ENCODE measurements at regions not wholly inside any gene's neighbourhood (a gene's known extent, or its start where the extent isn't known, plus 50 kb on each side); places are given as distances from the start of the nearest gene placed in this dataset.
"Not testable (repeated sequence)": the region's sequence is repeated elsewhere in the genome, so short reads cannot be mapped to it uniquely, and the experiment has no call there.

DNA sequence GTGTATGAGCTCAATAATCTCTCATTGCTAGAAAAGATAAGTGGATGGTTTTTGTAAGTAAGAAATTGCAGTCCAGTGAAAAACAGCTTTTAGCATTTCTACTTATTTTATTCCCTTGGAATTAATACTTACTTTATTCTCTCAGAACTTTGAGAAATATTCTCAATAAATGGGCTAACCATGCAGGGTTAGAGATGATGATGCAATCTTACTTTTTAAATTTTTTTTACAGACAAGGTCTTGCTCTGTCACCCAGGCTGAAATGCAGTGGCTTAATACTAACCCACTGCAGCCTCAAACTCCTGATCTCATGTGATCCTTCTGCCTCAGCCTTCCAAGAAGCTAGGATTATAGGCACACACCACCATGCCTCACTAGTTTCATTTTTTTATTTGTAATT is 440.8 kb upstream of the ZP4 start:
- no peak for DNase-seq (ENCODE audit: low read depth in 4 of 4, low spot score in 3 of 4)

DNA sequence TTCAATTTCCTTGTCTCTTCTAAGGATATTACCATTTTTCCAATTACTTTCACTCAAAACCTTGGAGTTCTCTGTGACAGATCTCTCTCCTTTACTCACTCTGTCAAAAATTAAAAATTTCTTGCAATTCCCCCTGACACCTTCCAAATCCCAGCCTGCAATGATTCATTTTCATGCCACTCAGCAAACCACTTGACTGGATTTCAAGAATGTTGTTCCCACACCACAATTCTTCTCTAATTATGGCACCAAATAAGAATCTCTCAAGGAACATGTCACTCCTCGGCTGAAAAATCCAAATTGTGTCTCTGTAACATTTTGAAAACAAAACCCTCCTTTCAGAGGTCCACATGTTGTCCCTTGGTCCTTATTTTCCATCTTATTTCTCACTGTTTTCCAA is 438.9 kb upstream of the ZP4 start:
- no peak for DNase-seq (ENCODE audit: low read depth in 4 of 4, low spot score in 3 of 4)

DNA sequence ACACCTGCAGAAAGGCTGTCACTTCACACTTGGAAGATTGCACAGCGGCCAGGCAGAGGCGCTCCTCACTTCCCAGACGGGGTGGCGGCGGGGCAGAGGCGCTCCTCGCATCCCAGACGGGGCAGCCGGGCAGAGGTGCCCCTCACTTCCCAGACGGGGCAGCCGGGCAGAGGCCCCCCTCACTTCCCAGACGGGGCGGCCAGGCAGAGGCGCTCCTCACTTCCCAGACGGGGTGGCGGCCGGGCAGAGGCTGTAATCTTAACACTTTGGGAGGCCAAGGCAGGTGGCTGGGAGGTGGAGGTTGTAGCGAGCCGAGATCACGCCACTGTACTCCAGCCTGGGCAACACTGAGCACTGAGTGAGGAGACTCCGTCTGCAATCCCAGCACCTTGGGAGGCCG is 436.3 kb upstream of the ZP4 start:
- DNase-seq (ENCODE audit: low read depth in 4 of 4, low spot score in 3 of 4), result not testable (repeated sequence)

DNA sequence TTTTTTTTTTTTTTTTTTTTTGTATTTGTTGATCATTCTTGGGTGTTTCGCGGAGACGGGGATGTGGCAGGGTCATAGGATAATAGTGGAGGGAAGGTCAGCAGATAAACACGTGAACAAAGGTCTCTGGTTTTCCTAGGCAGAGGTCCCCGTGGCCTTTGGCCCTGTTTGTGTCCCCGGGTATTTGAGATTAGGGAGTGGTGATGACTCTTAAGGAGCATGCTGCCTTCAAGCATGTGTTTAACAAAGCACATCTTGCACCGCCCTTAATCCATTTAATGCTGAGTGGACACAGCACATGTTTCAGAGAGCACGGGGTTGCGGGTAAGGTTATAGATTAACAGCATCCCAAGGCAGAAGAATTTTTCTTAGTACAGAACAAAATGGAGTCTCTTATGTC is 435.8 kb upstream of the ZP4 start:
- DNase-seq (ENCODE audit: low read depth in 4 of 4, low spot score in 3 of 4), result not testable (repeated sequence)

DNA sequence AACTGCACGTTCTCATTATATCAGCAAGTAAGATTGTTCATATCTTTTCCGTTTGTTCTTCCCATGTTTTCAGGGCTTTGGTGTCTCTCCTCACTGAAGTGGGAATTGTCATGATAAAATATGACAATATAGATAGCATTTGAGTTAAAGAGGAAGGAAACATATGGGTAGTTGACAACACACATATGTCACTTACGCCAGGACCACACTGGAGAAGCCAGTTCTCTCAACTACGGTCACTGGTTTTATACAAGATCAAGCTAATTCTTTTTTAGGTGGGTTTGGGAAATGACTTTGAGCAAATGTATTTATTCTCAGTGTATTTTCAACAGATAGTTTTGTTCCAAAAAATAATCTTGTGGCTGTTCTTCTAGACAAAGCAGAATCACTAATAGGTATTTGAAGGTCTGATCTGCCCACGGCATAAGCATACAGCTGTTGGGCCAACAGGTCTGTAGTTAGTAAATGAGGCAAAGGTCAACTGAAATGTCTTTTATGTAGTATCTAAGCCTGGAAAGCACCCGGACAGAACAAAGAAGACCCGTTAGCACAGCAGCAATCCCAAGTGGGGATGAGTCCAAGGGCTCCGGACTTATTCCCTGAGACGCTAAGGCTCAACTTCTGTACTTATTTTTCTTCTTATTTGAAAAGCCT is 433.6 kb upstream of the ZP4 start:
- no peak for DNase-seq (ENCODE audit: low read depth in 4 of 4, low spot score in 3 of 4)

DNA sequence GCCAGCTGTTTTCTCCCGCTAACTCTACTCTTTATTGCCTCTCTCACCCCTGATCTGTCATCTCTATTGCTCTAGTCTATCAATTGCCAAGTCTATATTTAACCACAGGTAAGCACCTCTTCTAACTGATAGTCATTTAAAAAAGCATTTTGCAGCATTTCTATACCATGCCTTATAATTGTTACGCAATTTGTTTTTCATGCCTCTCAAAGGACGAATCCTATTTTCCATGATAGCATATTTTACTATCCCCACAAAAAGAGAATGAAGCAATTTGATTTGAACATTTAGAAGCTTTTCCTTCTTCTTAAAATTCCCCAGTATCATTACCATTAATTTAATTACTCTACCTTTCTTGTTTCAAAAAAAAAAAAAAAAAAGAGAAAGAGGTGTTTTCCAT is 432.8 kb upstream of the ZP4 start:
- DNase-seq (ENCODE audit: low read depth in 4 of 4, low spot score in 3 of 4), result no peak

DNA sequence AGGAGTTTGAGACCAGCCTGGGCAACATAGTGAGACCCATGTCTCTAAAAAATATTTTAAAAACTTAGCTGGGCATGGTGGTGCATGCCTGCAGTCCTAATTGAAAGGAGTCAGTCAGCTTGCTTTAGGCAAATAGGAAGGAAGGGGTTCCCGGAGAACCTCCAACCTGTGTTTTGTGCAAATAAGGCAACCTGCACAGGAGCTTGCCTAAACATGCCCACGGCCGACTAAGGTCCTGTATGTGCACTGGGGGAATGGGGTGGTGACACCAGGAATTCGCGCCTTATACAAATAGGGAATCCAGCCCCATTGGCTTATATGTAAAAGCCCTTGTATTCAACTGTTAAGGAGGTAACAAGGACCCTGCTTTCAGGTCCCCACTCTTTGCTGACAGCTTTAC is 429.2 kb upstream of the ZP4 start:
- no peak for DNase-seq (ENCODE audit: low read depth in 4 of 4, low spot score in 3 of 4)

DNA sequence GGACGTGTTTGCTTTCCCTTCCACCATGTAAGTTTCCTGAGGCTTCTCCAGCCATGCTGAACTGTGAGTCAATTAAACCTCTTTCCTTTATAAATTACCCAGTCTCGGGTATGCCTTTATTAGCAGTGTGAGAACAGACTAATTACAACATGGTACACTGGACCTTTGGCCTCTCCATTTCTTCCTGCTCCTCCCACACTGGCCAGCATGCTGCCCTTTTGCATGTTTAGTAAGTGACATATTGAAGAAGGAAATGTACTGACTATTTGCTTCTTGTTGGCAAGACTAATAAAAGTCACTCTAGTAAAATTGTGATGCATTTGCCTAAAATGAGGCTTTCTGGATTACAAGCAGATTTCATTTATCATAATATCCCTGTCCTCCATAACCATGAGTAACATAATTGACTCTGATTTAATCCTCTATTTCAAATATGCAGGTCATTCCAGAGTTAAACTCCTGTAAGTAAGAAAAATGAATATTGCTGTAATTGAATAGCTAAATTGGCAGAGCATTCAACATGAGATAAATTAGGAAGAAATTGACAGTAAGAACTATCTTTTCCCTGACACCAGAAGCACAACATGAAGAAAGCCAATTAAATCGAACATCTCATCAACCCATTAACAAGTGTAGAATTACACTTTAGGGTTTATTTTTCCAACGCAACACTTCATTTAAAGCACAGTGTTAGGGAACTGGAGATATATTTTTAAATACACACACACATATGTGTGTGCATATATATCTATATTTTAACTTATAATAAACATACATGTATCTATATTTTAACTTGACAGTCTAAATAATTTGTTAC is 427.8 kb upstream of the ZP4 start:
- DNase-seq (ENCODE audit: low read depth in 4 of 4, low spot score in 3 of 4), result no peak

DNA sequence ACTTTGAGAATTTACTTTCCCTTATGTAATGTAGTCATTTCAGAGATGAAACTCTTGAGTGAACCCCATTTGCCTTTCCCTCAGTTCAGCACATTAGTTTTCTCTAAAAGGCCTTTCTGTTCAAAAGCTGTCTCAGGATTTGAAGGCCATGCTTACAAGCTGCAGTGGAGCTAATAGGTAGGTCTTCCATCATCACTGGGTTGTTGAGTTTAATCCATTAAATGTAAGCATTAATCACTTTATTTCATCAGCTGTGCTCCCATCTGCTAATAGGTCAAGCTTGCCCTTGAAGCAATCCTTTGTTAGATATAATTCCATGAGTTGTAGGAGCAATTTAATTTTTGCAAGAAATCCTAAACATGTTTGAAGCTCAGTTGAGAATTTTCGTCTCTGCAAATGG is 422.2 kb upstream of the ZP4 start:
- DNase-seq (ENCODE audit: low read depth in 4 of 4, low spot score in 3 of 4), result no peak

DNA sequence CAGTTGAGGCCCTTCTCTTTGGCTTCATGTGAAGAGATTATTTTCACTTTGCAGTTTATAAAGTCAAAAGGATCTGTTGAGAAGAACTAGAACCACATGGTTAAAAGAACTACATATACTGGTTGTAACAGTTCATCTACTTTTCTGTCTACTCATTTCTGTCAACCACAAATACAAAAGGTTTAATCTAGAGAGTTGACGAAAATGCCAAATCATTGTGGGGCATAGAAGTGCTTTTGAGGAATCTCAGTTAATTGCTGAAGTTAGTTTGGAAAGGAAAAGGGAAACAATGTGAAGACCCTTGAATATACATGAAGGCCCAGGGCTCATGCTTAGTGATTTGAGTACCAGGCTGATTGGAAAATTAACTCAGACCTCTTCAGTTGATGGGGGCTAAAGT is 415.7 kb upstream of the ZP4 start:
- no peak for DNase-seq (ENCODE audit: low read depth in 4 of 4, low spot score in 3 of 4)

DNA sequence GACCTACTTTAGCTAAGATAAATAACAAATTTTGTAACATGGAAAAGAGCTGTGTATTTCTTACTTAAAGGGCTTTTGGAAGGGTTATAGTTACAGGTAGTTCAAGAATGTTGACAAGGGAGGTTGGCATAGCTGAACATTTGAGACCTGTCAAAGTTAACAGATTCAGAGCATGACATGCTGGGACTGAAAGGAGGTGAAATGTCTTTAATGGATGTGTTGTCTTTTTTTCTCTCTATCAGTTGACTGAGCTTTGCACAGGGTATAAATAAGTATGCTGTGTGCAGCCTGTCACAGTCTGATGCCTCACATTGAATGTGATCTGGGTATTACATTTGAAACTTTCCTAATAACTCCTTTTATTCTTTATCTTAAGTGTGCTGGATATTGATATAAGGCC is 411.9 kb upstream of the ZP4 start:
- DNase-seq (ENCODE audit: low read depth in 4 of 4, low spot score in 3 of 4), result no peak

DNA sequence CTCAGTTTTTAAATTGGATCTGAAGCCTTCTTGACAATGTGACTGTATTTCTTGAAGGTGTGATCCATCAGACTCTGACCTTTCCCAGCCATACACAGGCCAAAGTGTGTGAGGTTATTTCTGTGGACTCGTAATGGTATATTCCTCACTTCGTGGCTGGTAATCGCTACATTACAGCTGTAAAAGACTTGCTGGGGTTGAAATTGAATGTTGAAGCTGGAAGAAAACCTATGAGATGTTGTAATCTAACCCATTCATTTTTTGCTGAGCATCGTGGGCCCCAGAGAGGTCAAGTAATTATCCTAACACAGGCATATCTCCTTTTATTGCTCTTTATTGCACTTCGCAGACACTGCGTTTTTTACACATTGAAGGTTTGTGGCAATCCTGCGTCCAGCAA is 405.6 kb upstream of the ZP4 start:
- no peak for DNase-seq (ENCODE audit: low read depth in 4 of 4, low spot score in 3 of 4)

DNA sequence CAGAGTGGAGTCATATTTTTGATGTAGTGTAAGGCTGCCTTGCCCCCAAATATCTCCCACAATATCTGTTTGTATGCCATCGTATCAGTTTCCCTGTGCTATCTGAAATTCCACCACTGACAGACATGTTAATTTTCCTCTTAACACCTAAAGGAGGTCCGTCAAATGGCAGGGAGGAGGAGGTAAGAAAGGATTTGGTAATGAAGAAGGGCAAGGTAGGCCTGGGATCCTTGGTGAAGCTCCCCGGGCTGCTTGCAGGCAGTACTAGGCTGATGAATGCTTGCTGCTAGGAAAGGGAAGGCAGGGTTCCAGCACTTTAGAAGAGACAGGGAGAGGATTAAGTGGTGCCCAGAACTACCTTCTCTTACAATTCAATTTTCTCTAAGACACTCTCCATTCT is 402.4 kb upstream of the ZP4 start:
- DNase-seq (ENCODE audit: low read depth in 4 of 4, low spot score in 3 of 4), result no peak

DNA sequence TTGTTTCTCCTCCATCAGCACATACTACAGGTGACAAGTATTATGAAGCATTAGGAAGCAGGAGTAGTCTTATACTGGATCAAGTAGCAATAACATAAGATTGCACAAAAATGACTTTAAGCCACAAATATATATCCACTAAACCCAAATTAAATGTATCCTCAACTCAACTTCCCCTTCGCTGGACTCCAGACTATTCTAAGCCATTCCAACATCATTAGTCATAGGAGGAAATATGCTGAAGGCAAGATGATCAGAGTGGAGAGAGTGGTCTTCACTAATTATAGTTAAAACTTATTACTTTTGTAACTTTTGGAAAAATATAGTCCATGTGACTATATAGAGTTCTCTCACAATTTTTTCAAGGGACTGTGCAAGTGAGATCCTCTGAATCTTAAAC is 390.7 kb upstream of the ZP4 start:
- DNase-seq (ENCODE audit: low read depth in 4 of 4, low spot score in 3 of 4), result no peak

DNA sequence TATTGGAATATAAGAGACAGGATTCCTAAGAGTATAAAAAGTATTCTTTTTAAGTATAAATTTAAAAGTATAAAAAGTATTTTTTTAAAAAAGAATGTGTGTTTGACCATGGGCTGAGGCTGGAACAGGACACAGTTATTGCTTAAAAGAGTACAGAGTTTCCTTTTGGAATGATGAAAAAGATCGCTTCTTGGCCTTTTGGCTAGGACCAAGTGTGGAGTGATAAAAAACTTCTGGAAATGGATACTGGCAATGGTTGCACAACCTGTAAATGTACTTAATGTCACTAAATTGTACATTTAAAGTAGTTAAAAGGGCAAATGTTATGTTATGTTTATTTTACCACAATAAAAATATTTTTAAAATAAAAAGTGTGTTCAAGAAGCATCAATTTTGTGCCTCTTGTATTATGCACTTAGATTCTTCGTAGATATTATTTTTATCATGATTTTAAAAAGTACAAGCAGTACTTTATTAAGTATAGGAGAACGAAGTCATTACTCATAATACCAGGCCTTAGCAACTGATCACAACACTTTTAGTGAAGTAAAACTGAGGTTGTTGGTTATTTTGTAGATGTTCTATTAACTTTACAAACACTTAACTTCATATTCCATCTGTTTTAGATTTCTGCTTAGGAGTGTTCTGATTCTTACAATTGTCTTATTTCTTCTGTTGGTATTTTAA is 389.1 kb upstream of the ZP4 start:
- no peak for DNase-seq (ENCODE audit: low read depth in 4 of 4, low spot score in 3 of 4)

DNA sequence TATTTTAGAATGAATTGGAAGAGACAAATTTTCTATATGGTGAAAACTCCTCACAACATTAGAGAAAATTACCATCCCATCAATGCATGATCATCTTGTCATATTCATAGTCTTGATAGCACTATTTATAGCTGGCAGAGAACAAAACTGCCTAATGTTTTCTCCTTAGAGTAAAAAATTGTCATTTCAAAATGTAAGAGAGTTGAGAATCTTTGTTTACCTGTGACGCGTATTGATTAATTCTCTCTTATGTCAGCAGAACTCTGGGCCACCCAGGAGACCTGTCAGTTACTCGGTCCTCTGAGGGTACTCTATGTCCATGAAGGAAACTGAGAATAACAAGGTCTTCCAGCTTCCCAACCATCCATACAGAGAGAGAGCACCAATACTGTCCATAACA is 381.4 kb upstream of the ZP4 start:
- no peak for DNase-seq (ENCODE audit: low read depth in 4 of 4, low spot score in 3 of 4)

DNA sequence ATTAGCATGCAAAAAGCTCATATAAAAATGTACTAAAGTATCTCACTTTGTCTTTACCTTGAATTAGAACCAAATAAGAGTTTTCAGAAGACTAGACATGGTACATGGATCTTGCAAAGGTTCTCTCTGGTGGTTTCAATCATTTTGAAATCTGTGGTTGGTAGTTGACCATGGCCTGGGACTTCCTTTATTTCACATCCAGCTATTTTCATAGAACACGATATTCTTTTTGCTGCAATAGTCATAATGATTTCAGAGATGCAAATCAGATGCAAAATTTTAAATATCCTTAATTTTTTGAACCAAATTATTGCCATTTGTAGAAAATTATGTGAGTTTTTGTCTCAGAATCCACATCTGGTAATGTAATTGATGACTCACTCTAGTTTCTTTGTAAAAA is 375.1 kb upstream of the ZP4 start:
- no peak for DNase-seq (ENCODE audit: low read depth in 4 of 4, low spot score in 3 of 4)

DNA sequence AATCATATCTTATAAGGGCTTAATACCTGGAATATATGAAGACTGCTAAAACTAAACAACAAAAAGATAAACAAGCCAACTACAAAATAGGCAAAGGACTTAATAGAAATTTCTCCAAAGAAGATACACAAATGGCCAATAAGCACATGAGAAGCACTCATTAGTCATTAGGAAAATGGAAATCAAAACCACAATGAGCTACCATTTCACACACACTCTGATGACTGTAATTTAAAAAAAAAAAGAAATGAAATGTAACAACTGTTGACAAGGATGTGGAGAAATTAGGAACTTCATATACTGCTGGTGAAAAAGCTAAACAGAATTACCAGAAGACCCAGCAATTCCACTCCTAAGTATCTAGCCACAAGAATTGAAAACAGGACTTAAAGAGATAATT is 374.2 kb upstream of the ZP4 start:
- no peak for DNase-seq (ENCODE audit: low read depth in 4 of 4, low spot score in 3 of 4)

DNA sequence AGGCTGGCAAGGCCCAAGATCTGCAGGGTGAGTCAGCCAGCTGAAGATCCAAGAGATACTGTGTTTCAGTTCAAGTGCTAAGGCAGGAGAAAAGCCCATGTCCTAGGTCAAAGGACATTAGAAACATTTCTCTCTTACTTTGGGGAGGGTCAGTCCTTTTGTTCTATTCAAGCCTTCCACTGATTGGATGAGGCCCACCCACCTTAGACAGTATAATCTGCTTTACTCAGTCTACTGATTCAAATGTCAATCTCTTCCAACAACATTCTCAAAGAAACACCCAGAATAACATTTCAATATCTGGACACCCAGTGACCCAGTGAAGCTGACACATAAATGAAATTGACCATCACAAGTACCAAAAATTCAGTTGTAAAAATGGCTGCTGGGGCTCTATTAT is 367.8 kb upstream of the ZP4 start:
- no peak for DNase-seq (ENCODE audit: low read depth in 4 of 4, low spot score in 3 of 4)

DNA sequence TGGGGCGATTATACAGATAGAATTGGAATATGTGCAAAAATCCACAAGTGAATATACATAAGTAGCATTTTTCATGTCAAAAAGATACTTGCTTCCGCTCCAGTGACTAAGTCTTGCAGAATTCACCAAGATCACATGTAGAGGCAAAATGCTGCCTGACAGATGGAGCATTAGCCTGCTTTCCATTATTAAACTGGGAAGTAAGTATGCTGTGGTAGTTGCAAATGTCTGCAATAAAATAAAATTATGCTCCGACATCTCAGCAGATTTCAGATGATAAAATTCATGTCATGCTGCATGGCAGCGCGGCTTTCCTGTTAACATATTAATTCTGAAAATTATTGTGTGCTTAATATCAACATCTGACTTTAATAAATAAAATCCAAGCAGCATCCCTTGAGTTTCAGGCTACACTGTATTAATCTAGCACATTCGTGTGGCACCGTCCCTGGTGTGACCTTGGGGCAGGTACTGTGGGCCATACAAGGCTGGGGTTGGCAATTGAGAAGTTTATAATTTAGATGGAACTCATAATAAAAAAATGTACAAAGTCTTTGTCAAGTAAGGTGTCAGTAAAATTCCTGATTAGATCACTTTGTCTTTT is 366.4 kb upstream of the ZP4 start:
- no peak for DNase-seq (ENCODE audit: low read depth in 4 of 4, low spot score in 3 of 4)

DNA sequence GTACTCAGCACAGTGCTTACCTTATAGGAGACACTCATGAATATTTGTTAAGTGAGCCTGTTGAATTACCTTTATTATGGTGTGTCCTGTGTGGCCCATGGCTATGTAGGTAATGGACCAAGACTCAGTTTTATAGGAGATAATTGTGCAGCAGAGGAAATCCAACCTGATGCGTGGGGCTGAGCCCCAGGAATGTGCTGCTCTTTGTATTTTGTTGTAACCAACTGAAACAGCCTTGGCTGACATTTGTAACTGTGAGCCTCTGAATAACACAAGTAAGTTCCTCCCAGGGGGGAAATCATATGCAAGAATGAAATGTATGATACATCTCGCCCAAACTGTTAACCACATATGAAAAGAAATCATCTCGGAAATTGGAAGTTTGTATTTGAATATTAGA is 364.2 kb upstream of the ZP4 start:
- no peak for DNase-seq (ENCODE audit: low read depth in 4 of 4, low spot score in 3 of 4)

Measured in left renal pelvis (tissue), 4 donors.